Endodermal cell (in vitro differentiated cells): ENCODE measurements at regions not wholly inside any gene's neighbourhood (a gene's known extent, or its start where the extent isn't known, plus 50 kb on each side); places are given as distances from the start of the nearest gene placed in this dataset.

Experiments used
- DNase-seq: peaks from one replicate; pipeline ENCODE4 v3.0.0-alpha.2; 2017
- H3K27ac ChIP-seq: 2 replicates; pipeline ENCODE4 v1.5.1; 2013; ENCODE audit warnings: mild to moderate bottlenecking, low read depth, low read length, moderate library complexity
- H3K27me3 ChIP-seq: 2 replicates; pipeline ENCODE4 v1.6.1; 2013; ENCODE audit warnings: mild to moderate bottlenecking, low read length, moderate library complexity; ENCODE audit not compliant: insufficient read depth, control insufficient read depth, poor library complexity, severe bottlenecking
- H3K36me3 ChIP-seq: 2 replicates; pipeline ENCODE4 v1.7.0; 2013; ENCODE audit warnings: mild to moderate bottlenecking, low read length, moderate library complexity; ENCODE audit not compliant: control insufficient read depth, insufficient read depth
- H3K4me1 ChIP-seq: one replicate; pipeline ENCODE4 v1.7.0; 2013; ENCODE audit warnings: low read length; ENCODE audit not compliant: control insufficient read depth, insufficient read depth
- H3K4me3 ChIP-seq: 2 replicates; pipeline ENCODE4 v1.5.1; 2013; ENCODE audit warnings: mild to moderate bottlenecking, low read length, moderate library complexity
- H3K9ac ChIP-seq: 2 replicates; pipeline ENCODE4 v1.6.1; 2013; ENCODE audit warnings: mild to moderate bottlenecking, low read length, moderate library complexity; ENCODE audit not compliant: poor library complexity, severe bottlenecking; ENCODE audit errors: extremely low read depth
- H3K9me3 ChIP-seq: 2 replicates; pipeline ENCODE4 v1.6.1; 2013; ENCODE audit warnings: mild to moderate bottlenecking, low read length, moderate library complexity; ENCODE audit not compliant: control insufficient read depth
- H3K27ac Mint-ChIP-seq: 2 replicates; pipeline ENCODE4 v1.8.0; 2020; ENCODE audit warnings: mixed read lengths
- H3K27me3 Mint-ChIP-seq: 2 replicates; pipeline ENCODE4 v1.8.0; 2021; ENCODE audit warnings: mild to moderate bottlenecking, mixed read lengths; ENCODE audit not compliant: insufficient read depth
- H3K36me3 Mint-ChIP-seq: 2 replicates; pipeline ENCODE4 v1.8.0; 2020; ENCODE audit warnings: low read depth, mixed read lengths
- H3K4me1 Mint-ChIP-seq: 2 replicates; pipeline ENCODE4 v1.8.0; 2020; ENCODE audit warnings: mixed read lengths
- H3K4me3 Mint-ChIP-seq: 2 replicates; pipeline ENCODE4 v1.8.0; 2020; ENCODE audit warnings: mild to moderate bottlenecking, moderate library complexity, mixed read lengths
- H3K9me3 Mint-ChIP-seq: 2 replicates; pipeline ENCODE4 v1.8.0; 2020; ENCODE audit warnings: mild to moderate bottlenecking, mixed read lengths
- CTCF ChIP-seq: fragments of 200-600 bp; sonication (generic); conservative IDR thresholded peaks from 2 replicates; pipeline ENCODE4 v1.5.0; 2021; ENCODE audit warnings: antibody characterized with exemption, mild to moderate bottlenecking
- WGBS, 2 experiments: methylation state at CpG; one replicate each; pipeline versions ENCODE4 v1.1.5 to v1.1.7; 2013; ENCODE audit warnings: missing lambda C conversion rate in 2 of 2, mixed read lengths in 1 of 2; ENCODE audit not compliant: insufficient coverage in 1 of 2, insufficient read length in 1 of 2; 5-methylcytosine and 5-hydroxymethylcytosine counted together

- Mint-ChIP-seq H3K4me1 (peaks cover 13% of the 10 kb centered on the region), H3K9me3 (no peaks in the 10 kb centered on the region), H3K36me3 (no peaks in the 10 kb centered on the region), H3K4me3 (no peak overlapping the region), H3K27ac (no peak overlapping the region), H3K27me3 (no peaks in the 10 kb centered on the region)
- Histone ChIP-seq H3K4me1 (peaks cover 12% of the 10 kb centered on the region), H3K9me3 (no peaks in the 10 kb centered on the region), H3K36me3 (no peaks in the 10 kb centered on the region), H3K4me3 (no peak overlapping the region), H3K27ac (no peak overlapping the region), H3K9ac (no peak overlapping the region), H3K27me3 (no peaks in the 10 kb centered on the region)
- TF ChIP-seq CTCF, result no peak
- 79 to 100% methylated on average over 1 to 3 of the region's 3 CpGs for WGBS, 2 experiments
- no peak for DNase-seq
Measured at GRCh38 chr11:111166598-111166997, 78.9 kb upstream of the POU2AF2 start.

DNA sequence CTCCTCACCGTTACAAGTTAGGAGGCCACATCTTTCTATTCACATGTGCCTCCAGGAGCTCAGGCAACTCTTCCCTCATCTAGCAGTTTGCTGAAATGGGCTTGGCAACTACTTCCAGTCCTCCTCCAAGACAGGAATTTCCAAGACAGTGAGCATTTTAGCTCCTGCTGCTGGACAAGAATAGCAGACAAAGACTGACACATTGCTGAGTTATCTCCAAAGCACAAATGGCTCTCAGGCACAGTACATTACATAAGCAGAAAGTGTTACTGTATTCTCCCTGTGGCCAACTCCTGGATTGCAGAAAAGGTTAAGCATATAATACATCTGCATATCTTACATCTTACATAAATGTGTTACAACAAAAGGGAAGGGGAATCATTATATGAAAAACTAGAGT lies 83.2 kb upstream of the POU2AF2 start:
- Mint-ChIP-seq H3K36me3 (no peaks in the 10 kb centered on the region), H3K27ac (no peak overlapping the region), H3K27me3 (no peaks in the 10 kb centered on the region), H3K4me3 (no peak overlapping the region), H3K4me1 (peaks cover 13% of the 10 kb centered on the region), H3K9me3 (no peaks in the 10 kb centered on the region)
- TF ChIP-seq CTCF, result no peak
- Histone ChIP-seq H3K4me3 (no peak overlapping the region), H3K36me3 (no peaks in the 10 kb centered on the region), H3K27me3 (no peaks in the 10 kb centered on the region), H3K9ac (no peak overlapping the region), H3K27ac (no peak overlapping the region), H3K4me1 (peaks cover 12% of the 10 kb centered on the region), H3K9me3 (no peaks in the 10 kb centered on the region)
- WGBS, 2 experiments, result 91% methylated on average over 1 of the region's 1 CpG
- no peak for DNase-seq

DNA sequence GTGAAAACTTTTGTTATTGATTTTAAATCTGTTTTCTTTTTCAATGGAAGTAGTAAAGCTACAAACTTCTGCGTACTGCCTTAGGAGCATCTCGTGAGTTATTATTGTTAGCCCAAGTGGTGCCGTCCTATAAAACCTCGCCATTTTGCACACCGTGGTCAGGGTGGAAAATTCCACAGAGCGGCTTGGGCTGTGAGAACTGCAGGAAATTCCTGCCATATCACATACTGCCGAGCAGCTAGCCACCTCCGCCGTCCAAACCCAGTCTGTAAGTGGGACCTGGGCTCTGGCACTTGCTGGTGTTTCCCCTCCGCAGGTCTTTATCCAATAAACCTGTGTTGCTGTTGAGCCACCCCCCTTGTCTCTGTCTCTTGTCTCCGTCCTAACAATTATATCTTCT lies 88.0 kb upstream of the POU2AF2 start:
- Mint-ChIP-seq H3K27ac (no peak overlapping the region), H3K9me3 (no peaks in the 10 kb centered on the region), H3K4me1 (peaks cover 8% of the 10 kb centered on the region), H3K27me3 (no peaks in the 10 kb centered on the region), H3K36me3 (no peaks in the 10 kb centered on the region), H3K4me3 (no peak overlapping the region)
- no peak for DNase-seq
- H3K27me3 ChIP-seq, result no peaks in the 10 kb centered on the region
- H3K27ac ChIP-seq, result no peak overlapping the region
- peaks cover 7% of the 10 kb centered on the region for H3K4me1 ChIP-seq
- H3K9me3 ChIP-seq, result no peaks in the 10 kb centered on the region
- no peak for TF ChIP-seq CTCF
- 91 to 96% methylated on average over 9 to 10 of the region's 11 CpGs for WGBS, 2 experiments
- no peak overlapping the region for H3K9ac ChIP-seq
- no peaks in the 10 kb centered on the region for H3K36me3 ChIP-seq
- no peak overlapping the region for H3K4me3 ChIP-seq
